SKM-1 treated with dmso at 0.1 percent for 144 hours (cell line): ENCODE measurements at regions not wholly inside any gene's neighbourhood (a gene's known extent, or its start where the extent isn't known, plus 50 kb on each side); places are given as distances from the start of the nearest gene placed in this dataset.

Experiments
- DNase-seq: peaks from one replicate; lab custom pipeline; 2025; ENCODE audit not compliant: unreplicated experiment; lab: John Stamatoyannopoulos, UW

- DNase-seq: peak; percentile 78
Measured at GRCh38 chr4:14856062-14856933, 146.0 kb upstream of the CPEB2 start.

GRCh38 chr4:14856934-14857235, 145.4 kb upstream of the CPEB2 start:
- DNase-seq: no peak

- DNase-seq: no peak
Measured at GRCh38 chr4:14857475-14857874, 144.8 kb upstream of the CPEB2 start.

GRCh38 chr4:14857981-14858380, 144.3 kb upstream of the CPEB2 start:
- peak; percentile 53 for DNase-seq

GRCh38 chr4:14862891-14863290, 139.4 kb upstream of the CPEB2 start:
- no peak for DNase-seq

DNA sequence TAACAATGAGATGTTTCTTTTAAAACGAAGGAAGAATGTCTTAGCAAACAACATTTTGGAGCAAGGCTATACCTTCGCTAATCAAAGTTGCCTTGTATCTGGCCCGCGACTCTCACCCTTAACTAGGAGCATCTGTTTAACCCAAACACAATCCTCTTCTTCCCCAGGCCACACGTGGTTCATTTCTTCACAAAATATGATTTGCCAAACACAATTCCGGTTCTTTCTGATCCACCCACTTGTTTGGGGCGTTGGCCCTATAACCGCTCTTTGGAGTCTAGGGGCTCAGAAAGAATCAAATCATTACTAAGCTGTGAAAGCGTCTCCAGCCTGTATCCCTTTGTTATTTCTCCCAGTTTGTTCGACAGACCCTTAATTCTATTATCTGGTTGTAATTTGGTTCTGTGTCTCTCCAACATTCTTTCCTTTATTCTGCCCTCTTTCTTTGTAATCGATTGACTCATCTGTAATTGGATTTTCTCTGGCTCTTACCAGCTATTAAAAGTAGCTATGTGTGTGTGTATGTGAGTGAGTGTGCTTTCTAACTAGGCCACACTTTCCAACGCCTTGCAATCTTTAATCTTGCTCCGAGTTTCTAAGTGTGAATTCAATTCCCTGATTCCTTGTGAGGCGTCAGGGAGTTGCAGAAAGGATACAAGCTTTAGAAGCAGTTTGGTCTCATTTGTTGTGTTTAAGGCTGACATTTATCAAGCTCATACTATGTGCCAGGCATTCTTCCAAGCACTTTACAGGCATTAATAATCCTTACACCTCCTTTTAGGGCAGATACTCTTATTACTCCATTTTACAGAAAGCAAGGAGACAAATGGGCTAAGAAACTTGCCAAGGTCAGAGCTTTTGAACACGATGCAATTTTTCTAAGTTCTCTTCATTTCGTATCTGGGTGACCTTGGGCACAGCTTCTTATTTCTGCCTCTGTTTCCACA, 138.6 kb upstream of the CPEB2 start:
- DNase-seq: no peak

DNA sequence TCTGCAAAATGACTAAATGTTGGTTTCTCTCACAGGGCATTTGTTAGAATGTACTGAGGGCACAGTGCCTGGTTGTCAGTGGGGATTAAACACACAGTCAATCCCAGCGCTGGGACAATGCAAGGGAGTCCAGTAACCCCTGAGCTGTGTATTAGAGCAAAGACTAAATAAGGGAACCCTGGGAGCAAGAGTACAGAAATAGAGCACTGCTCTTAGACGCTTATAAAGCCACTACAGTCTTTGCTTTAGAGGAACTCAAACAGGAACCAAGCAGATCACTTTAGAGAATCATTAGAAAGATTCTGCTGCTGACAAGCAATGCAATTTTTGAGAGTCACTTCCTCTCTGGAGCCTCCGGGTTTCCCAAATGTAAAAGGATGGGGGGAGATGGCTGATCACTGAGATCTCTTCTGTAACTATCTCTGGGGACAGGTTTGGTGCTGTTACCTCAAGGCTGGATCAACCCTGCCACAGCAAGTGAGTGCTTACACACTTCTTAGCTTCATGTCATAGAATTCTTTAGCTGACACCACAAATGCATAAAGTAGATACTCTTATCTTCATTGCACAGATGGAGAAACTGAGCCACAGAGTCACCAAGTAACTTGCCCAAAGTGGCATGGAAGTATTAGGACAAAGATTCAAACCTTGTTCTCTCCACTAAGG, 137.8 kb upstream of the CPEB2 start:
- DNase-seq: peak; percentile 77

DNA sequence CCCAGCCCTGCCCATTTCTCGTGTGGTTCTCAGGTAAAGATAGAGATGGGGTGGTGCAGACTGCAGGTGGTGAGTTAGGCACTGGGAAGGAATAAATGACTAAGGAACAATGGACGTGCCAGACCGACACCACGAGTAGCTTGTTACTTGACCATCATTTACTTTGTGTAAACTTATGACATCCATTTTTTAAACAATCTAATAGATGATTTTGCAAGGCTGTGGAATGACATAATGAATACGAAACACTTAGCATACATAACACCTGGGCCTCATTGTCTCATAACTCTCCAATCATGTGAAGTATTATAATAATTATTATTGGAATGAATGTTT, 137.3 kb upstream of the CPEB2 start:
- no peak for DNase-seq

DNA sequence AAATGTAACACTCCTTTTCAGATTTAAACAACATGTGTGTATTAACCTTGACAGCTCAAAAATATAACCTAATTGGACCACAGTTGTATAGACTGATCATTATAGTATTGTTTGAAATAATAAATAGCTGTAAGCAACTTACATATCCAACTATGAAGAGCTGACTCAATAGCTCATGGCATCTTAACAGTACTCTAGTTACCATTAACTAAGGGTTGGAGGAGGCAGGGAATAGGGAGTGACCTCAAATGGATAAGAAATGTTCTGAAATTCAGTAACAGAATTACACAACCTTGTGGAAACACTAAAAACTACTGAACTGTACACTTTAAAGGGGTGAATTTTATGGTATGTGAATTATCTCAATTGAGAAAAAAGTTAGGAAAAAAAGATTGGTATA, 136.5 kb upstream of the CPEB2 start:
- peak; percentile 5 for DNase-seq

GRCh38 chr4:14867847-14868246, 134.4 kb upstream of the CPEB2 start:
- DNase-seq: peak; percentile 7

DNA sequence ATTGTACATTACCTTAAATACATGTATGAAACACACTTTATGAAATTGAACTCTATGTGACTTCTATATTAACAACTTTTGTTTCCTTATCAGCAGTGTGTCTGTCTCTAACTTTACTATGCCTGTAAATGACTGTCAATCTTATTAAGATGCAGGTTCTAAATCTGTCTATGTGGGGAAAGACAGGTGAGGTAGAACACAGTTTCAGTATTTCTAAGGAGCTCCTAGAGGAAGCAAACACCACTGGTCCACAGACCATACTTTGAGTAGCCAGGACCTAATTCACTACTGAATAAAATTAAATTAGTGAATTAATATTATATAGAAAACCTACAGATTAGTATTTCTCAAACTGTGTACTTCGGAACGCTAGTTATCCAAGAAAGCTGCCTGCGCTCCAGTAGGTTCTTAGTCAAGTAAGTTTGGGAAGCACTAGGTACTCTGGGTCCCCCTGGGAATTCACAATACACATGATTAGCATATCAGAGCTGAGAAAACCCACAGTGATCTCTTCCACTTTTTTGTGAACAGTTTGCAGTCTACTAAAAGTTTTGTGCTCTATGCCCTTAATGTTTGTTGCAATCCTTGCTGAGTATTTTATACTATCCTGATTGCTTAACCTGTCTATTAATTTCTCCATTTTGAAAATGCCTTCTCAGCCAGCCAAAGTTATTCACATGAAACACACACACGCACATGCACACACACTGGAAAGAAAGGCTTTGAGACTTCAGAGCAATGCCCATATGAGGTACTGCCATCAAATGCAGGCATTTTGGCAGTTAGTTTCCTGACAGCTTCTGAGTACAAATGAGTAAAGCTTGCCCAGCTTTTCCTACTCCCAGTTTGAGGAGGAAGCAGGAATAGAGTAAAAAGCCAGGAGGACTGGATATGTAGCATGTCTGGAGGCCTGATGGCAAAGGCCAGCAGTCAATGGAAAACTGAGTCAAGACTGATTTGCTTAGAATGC, 133.6 kb upstream of the CPEB2 start:
- DNase-seq: no peak

GRCh38 chr4:14871676-14872430, 130.4 kb upstream of the CPEB2 start:
- DNase-seq: peak; percentile 4

DNA sequence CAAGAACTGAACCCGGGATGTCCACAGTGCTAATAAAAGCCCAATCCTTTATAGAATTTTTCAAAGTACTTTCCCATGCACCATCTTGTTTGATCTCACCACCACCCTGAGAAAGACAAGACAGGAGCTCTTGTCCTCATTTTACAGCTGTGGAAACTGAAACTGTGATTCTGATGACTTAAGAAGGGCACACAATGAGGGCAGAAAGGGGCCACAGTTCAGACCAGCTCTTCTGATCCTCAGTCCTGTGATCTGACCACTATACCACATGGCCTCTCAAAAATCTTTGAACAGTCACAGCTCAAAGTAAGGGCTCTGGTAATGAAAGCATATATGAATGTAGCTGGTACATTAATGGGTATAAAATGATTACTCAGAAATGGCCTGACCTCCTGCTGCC, 127.3 kb upstream of the CPEB2 start:
- no peak for DNase-seq

- peak; percentile 99 for DNase-seq
Measured at GRCh38 chr4:14877246-14878225, 124.7 kb upstream of the CPEB2 start.

- DNase-seq: no peak
Measured at GRCh38 chr4:14878681-14879080, 123.6 kb upstream of the CPEB2 start.

- no peak for DNase-seq
Measured at GRCh38 chr4:14879683-14880082, 122.6 kb upstream of the CPEB2 start.

DNA sequence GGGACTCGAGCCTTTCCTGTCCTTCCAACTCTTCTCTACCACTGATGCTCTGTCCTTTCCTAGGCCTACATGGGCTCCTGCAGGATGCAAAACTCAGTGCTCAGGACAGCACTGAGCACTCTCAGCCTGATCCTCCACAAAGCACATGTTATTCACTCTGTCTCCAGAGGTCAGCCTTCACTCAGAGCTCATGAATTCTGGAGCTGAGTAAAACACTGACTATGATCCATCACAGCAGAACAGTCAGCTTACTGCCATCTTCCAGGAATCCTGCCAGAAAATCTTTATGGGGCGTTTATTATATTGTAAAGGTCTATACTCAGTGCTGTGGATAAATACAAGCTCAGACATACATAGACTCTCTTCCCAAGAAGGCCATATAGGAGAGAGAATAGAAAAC, 121.5 kb upstream of the CPEB2 start:
- no peak for DNase-seq

DNA sequence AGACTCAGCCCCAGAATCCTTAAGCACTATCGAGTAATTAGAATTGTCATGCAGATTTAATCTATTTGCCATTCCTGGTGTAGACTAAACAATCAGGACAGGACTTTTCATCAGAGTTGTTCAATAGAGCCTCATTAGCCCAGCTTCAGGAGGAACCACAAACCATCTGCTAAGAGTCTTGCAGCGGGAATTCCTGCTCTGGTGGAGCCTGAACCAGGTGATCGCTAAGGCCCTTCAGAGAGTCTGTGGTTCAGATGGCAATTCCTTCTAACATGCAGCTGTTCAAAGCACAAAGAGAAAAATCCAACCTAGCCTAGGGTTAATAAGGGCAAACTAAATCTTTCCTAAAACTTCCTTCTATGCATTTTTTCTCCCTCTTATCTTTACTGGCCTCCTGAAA, 119.1 kb upstream of the CPEB2 start:
- no peak for DNase-seq

DNA sequence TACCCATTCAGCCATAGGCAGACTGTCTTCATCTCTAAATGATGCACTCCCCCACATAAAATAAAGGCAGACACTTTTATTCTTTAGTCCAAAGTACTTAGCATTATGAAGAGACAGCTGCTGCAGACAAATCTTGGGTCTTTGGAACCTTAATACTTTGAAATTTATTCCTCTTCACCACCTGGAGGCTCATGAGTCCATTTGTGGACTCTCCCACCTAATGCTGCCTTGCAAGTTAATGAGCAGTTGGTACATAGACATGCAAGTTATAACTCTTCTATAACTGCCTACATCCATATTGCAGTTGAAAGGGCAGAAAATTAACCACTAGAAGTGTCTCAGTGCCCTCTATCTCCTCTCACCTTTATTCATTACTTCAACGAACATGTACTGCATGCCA, 118.6 kb upstream of the CPEB2 start:
- no peak for DNase-seq
